Breast epithelium (tissue), 3 donors: ENCODE measurements at regions not wholly inside any gene's neighbourhood (a gene's known extent, or its start where the extent isn't known, plus 50 kb on each side); places are given as distances from the start of the nearest gene placed in this dataset.

Experiments
- POLR2A ChIP-seq: fragments of 450-650 bp; IDR thresholded peaks from one replicate; pipeline ENCODE4 v1.6.1; 2016; ENCODE audit warnings: antibody characterized with exemption, mild to moderate bottlenecking, moderate library complexity
- POLR2AphosphoS5 ChIP-seq, 3 donors: sonication (generic); formaldehyde crosslinking; IDR thresholded peaks; one replicate each; pipeline ENCODE4 v1.6.1; 2017; ENCODE audit warnings: antibody characterized with exemption in 3 of 3
- TF ChIP-seq, protein P1 (sequence below), 3 donors: fragments of 450-650 bp; IDR thresholded peaks; one replicate each; pipeline ENCODE4 v1.5.1; 2016 to 2017; ENCODE audit warnings: antibody characterized with exemption in 3 of 3, mild to moderate bottlenecking in 3 of 3, moderate library complexity in 3 of 3

DNA sequence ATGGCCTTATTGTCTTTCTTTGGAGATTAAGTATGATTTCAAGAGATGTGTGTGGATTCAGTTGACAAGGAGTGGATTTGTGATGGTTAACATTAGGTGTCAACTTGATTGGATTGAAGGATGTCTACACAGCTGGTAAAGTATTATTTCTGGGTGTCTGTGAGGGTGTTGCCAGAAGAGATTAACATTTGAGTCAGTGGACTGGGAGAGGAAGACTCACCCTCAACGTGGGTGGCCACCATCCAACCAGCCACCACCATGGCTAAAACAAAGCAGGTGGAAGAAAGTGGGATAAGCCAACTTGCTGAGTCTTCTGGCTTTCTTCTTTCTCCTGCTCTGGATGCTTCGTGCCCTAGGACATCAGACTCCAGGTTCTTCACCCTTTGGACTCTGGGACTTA is 76.1 kb downstream of the GPR37 start:
- TF ChIP-seq, protein P1, sequence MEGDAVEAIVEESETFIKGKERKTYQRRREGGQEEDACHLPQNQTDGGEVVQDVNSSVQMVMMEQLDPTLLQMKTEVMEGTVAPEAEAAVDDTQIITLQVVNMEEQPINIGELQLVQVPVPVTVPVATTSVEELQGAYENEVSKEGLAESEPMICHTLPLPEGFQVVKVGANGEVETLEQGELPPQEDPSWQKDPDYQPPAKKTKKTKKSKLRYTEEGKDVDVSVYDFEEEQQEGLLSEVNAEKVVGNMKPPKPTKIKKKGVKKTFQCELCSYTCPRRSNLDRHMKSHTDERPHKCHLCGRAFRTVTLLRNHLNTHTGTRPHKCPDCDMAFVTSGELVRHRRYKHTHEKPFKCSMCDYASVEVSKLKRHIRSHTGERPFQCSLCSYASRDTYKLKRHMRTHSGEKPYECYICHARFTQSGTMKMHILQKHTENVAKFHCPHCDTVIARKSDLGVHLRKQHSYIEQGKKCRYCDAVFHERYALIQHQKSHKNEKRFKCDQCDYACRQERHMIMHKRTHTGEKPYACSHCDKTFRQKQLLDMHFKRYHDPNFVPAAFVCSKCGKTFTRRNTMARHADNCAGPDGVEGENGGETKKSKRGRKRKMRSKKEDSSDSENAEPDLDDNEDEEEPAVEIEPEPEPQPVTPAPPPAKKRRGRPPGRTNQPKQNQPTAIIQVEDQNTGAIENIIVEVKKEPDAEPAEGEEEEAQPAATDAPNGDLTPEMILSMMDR (IDR thresholded peaks at IDR 0.05): no peak
- TF ChIP-seq POLR2A: no peak
- no peak for TF ChIP-seq POLR2AphosphoS5 (IDR thresholded peaks at IDR 0.05)
